GM18951 (cell line): ENCODE measurements at regions not wholly inside any gene's neighbourhood (a gene's known extent, or its start where the extent isn't known, plus 50 kb on each side); places are given as distances from the start of the nearest gene placed in this dataset.

Source experiments
- POLR2A ChIP-seq: IDR thresholded peaks from 4 replicates; pipeline ENCODE4 v1.6.1; 2011; ENCODE audit warnings: mild to moderate bottlenecking; ENCODE audit not compliant: insufficient read length, insufficient read depth; ENCODE audit errors: extremely low read depth
- in situ Hi-C: fragments of 300-500 bp; cut with MboI; formaldehyde crosslinking; loops from one replicate; pipeline ENCODE4 v1.12.0; 2022; ENCODE audit warnings: low sequenced_read_pairs, mixed read lengths, inconsistent platforms; ENCODE audit not compliant: unreplicated experiment

DNA sequence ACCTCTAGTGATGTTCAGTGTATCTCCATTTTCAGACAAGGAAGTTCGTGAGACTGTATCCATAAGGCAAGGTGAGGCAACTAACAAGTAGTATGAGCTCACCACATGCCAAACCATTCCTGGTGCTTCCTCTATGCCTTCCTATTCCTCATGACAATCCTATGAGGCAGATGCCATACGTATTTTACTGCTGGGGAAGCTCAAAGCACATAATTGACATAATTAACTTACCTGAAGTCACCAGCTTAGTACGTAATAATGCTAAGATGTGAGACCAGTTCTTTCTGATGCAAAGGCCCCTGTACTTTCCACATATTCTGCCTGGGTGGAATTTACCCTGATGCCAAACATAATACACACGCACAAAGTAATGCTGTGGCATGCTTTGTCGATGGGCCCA, 83.6 kb upstream of the NFIA start:
- TF ChIP-seq POLR2A: no peak
- in situ Hi-C loops: no loop called here

DNA sequence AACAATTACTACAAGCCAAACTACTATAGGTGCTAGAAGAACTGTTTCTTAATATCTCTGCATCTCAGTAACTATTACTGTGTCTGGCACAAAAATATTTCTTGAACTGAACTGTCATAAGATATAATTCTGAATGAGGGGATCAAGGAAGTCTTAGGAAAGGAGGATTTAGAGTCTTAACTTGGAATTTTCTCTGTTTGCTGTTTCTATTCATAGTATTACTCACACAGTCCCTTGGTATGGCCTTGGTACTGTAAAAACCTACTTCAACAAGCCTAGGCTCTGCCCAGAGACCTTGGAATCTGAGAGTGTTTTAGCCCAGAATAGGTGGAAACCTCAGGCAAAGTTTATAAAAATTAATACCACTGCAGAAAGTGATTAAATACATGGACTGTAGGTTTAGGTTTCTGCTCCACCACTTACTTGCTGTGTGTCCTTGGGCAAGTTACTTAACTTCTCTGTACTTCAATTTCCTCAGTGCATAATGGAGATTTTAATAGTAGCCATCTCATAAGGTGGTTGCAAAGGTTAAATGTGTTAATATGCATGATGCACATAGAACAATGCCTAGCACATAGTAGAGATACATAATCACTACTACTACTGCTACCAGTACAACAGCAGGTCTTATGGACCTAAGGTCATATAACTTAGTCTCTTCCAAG, 87.4 kb upstream of the NFIA start:
- in situ Hi-C loops: no loop called here
- no peak for TF ChIP-seq POLR2A

DNA sequence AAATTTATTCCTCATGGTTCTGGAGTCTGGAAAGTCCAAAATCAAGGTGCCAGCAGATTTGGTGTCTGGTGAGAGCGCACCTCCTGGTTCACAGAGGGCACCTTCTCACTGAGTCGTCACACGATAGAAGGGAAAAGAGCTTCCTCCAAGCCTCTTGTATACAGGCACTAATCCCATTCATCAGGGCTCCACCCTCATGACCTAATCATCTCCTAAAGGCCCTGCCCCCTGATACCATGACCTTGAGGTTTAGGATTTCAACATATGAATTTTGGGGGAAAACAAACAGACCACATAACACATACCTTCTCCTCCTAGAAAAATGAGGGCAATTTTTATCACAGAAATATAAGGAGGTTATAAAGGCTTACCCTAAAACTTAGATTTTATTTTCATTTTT, 88.0 kb upstream of the NFIA start:
- in situ Hi-C loops: no loop called here
- TF ChIP-seq POLR2A: no peak

DNA sequence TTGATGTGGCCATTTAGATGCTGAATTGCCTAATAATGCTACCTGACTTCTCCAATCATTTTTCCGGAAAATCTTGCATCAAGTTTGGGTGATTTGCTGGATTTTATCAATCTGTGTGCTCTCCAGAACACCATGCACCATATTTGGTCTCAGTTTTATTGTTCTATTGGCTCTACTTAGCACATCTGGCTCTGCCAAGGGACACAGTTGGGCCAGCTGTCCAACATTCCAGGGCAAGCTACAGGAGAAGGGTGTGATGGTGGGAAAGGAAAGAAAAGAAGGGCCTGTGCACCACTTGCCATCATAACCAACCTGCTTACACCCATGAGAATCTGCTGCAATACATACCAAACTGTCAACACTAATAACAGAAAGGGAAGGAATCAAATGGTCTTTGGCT, 90.2 kb upstream of the NFIA start:
- in situ Hi-C loops: no loop called here

DNA sequence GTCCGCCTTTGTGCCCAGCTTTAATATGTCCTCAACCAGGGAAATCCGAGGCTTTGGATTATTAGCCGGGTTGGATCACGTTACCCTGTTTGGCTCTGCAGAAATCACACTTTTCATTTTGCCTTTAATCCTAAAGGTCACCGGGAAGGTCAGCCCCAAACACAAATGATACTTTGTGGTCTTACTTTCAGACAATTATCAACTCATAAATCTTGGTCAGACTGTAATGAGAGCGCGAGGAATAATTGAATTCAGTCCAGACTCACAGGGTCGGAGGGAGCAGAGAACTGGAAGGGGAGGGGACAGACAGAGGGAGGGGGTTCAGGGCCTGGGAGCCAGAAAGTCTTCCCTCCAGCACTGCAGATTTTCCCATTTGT, 91.7 kb upstream of the NFIA start:
- in situ Hi-C loops: no loop called here
- no peak for TF ChIP-seq POLR2A

More for the DNA sequence above, 90.2 kb upstream of the NFIA start:
- no peak for TF ChIP-seq POLR2A

DNA sequence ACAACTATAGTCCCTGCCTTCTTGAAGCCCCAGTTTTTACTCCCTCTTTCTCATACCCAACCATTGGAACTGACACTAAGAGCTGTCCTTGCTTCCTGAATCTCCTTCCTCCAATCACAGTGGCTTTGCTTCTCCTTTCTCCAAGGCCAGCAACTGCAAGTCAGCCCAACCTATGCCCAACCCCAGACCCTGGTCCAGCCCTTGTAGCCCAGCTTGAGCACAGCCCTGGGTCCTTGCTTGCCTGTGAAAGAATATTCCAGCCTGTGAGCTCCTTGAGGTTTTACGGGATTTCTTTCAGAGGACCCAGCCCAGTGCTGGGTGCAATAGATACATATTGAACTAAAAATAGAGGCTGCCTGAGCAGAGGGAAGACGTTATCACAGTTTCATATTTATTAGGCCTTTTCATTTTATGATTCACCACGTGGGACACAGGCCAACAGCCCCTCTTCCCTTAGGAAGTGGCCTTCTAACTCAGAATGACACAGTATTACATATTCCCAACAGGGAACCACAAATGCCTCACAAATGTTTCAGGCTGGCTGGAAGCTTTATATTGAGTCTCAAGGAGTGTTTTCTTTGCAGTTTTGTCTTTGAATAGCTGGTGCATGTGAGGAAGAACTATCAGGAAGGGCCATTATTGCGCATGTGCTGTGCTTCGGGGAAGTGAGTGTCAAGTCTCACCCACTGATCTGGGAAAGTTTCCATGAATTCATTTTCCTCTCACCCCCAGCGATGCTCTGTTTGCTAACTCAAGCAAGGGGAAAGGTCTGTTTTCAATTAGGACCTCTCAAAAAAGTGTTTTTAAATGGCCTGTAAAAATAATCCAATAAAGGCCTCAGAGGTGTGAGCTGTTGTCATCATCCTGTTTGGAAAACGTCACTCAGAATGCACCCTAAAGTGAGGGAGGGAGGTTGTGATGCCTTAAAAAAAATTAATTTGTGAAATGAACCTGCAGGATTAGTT, 92.3 kb upstream of the NFIA start:
- in situ Hi-C loops: no loop called here
- no peak for TF ChIP-seq POLR2A

DNA sequence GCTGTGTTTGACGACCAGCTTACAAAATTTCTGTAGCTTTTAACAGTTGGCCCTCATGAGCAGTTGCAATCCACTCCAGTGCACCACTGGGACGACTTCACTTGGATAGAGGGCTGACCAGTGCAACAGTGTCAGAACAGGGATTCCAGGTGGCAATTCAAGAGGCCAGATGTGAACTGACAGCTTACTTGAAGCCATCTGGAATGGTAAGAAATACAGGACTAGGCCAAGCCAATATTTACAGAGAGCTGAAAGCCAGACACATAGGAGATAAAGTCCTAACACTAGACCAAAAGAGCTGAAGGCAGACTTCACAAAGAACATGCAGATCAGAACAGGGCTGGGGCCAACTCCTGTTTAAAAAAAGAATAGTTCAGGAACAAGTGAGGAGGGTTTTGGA, 93.5 kb upstream of the NFIA start:
- no peak for TF ChIP-seq POLR2A
- in situ Hi-C loops: no loop called here

DNA sequence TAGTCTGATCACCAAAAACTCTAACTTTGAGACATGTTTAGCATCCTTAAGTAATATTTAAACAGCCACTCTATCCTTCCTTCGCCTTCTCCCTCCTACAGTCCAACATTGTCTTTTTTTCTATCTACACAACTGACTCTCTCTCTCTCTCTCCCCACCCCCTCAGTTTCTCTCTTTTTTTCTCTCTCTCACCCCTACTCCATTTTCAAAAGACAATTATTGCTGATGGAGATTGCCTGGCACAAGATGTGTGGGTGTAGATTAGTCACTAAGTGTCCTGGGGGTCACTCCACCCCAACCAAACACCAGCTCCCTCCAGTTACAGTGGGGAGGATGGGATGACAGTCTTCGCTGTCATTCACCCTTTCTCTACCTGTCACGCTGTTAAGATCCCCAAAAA, 94.5 kb upstream of the NFIA start:
- TF ChIP-seq POLR2A: no peak
- in situ Hi-C loops: no loop called here

DNA sequence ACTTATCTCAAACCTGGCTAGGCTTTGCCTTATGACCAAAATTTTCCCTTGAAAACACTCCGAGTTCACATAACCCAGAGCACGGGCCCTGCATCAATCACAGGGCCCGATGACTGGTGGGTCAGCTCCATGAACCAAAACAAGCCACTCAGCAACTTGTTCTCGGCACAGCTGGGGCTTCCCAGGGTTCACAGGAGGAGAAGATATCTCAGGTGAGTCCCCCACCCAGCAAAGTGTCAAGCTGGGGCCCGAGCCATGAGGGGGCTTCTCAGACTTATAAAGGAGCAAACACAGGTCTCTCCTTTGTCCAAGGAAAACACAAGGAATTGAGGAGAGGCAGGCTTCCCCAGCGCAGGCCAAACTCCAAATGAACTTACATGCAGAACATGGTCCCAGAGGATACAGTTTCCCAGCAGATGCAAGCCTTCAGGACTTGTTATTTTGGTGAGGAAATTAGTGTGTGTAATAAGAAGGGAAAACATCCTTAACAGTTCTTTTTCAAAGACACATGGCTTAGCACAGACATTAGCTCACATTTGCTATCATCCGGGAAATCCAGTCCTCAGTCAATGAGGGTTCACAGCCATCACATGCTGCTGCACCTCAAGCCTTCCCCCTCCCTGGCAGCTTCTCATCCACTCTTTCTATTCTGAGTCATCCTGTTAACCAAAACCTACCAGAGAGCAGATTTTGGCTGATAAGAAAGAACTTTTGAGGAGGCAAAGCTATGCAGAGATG, 98.1 kb upstream of the NFIA start:
- no peak for TF ChIP-seq POLR2A
- in situ Hi-C loops: no loop called here

DNA sequence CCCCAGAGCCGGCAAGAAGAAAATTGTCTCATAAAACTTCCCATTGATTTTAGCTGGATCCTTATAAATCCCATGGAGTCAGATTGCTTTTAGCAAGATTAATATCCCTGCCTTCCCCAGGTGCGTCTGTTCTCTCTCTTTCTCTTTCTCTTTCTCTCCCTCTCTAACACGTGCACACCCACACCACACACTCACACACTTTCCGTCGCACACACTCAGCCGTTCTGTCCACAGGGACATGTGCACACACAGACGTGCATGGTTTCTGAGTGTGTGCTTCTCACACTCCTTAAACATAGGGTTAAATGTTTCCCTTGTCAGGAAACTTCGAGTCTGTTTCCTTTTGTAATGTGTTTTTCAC, 98.7 kb upstream of the NFIA start:
- in situ Hi-C loops: no loop called here
- TF ChIP-seq POLR2A: no peak

DNA sequence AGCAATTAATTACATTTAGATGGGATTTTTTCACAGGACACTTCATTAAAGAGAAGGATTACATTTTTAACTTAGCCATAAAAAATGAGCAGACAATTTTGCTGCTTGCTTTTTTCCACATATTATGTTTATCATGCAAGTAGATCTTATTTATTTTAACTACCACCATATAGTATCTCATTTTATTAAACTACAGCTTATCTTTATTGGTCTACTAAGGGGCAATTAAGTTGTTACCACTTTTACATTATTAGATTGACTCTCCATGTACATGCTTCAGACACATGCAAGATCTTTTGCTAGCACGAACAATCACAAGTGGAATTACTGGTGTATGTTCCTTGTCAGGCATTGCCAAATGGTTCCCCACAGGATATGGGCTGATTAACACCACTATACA, 99.8 kb upstream of the NFIA start:
- in situ Hi-C loops: no loop called here
- TF ChIP-seq POLR2A: no peak

DNA sequence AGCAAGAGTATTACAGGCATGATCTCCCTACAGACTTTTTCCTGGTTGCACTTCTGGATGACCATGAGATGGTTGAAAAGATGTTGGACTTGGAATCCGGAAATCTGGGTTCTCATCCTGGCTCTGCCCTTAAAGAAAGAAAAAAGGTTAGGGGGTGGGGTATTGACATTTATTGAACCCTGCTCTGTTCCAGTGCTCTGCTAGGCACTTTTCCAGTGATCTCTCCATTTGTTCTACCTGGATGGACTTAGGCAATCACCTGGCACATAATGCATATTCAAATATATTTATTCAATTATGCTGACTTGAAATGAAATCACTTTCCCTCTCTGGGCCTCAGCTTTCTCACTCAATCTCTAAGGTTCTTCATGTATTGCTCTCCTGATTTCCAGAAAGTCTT, 101.0 kb upstream of the NFIA start:
- no peak for TF ChIP-seq POLR2A
- in situ Hi-C loops: no loop called here
